Endothelial cell of umbilical vein (primary cell): ENCODE measurements at regions not wholly inside any gene's neighbourhood (a gene's known extent, or its start where the extent isn't known, plus 50 kb on each side); places are given as distances from the start of the nearest gene placed in this dataset.

Experiments
- BruUV-seq: library from RNA; stranded (reverse); fragments of 400-500 nt; replicated peaks from 2 replicates; lab custom pipeline; 2021; lab: Mats Ljungman, UMichigan
- CTCF ChIA-PET: fragments of 300-600, 350-600 bp; sonication (Branson Sonifier 250); formaldehyde crosslinking; loops from one replicate; lab custom pipeline; 2021; ENCODE audit warnings: antibody characterized with exemption, inconsistent platforms; lab: Charles Lee
- POLR2A ChIA-PET: fragments of 300-600, 350-600 bp; sonication (Branson Sonifier 250); formaldehyde crosslinking; loops from one replicate; lab custom pipeline; 2021; ENCODE audit warnings: antibody characterized with exemption, inconsistent platforms; lab: Charles Lee
- DNase-seq: peaks from one replicate; pipeline ENCODE4 v3.0.0-alpha.2; 2011; ENCODE audit warnings: low read depth, low spot score
- FAIRE-seq: peaks from 2 replicates; lab custom pipeline; 2011; peaks lifted over from hg19 to GRCh38; lab: Jason Lieb, UNC
- H2AFZ ChIP-seq: 2 replicates; pipeline ENCODE4 v1.6.0; 2012; ENCODE audit warnings: low read depth, low read length, control low read depth, inconsistent platforms
- H3K27ac ChIP-seq: 2 replicates; pipeline ENCODE4 v1.5.1; 2011; ENCODE audit warnings: low read depth, mild to moderate bottlenecking, control low read depth, low read length, moderate library complexity; ENCODE audit not compliant: insufficient read depth
- H3K27me3 ChIP-seq, 2 experiments: 2 replicates each; pipeline versions ENCODE4 v1.6.0 to v1.6.1; 2011; ENCODE audit warnings: low read length in 2 of 2, mixed read lengths in 1 of 2; ENCODE audit not compliant: control insufficient read depth in 2 of 2, insufficient read depth in 2 of 2
- H3K36me3 ChIP-seq, 2 experiments: 2 replicates in 1 of 2; 3 replicates in 1 of 2; pipeline ENCODE4 v1.5.1; 2011; ENCODE audit warnings: low read length in 2 of 2, mild to moderate bottlenecking in 1 of 2, moderate library complexity in 1 of 2; ENCODE audit not compliant: control insufficient read depth in 2 of 2, insufficient read depth in 2 of 2; ENCODE audit errors: extremely low read depth in 1 of 2
- H3K4me1 ChIP-seq: 3 replicates; pipeline ENCODE4 v1.5.1; 2011; ENCODE audit warnings: mild to moderate bottlenecking, low read length; ENCODE audit not compliant: control insufficient read depth, insufficient read depth; ENCODE audit errors: extremely low read depth
- H3K4me2 ChIP-seq: 2 replicates; pipeline ENCODE4 v1.6.1; 2011; ENCODE audit warnings: low read length, control low read depth, mixed read lengths; ENCODE audit not compliant: insufficient read depth
- H3K4me3 ChIP-seq, 3 experiments: fragments of 200-600 bp in 1 of 3; sonication (generic), shearing (Covaris generic) in 1 of 3; replicated peaks in 1 of 3; 2 replicates each; pipeline ENCODE4 v1.5.1; 2011 to 2016; ENCODE audit warnings: control low read depth in 3 of 3, low read length in 3 of 3, mild to moderate bottlenecking in 2 of 3, inconsistent platforms in 1 of 3, low read depth in 1 of 3, moderate library complexity in 1 of 3; ENCODE audit not compliant: insufficient read depth in 1 of 3
- H3K79me2 ChIP-seq: 2 replicates; pipeline ENCODE4 v1.6.0; 2012; ENCODE audit warnings: low read length, inconsistent platforms; ENCODE audit not compliant: control insufficient read depth, insufficient read depth
- H3K9ac ChIP-seq: replicated peaks from 2 replicates; pipeline ENCODE3; 2011; ENCODE audit warnings: low read length, control low read depth; ENCODE audit not compliant: insufficient read depth; ENCODE audit errors: extremely low read depth
- H3K9me1 ChIP-seq: replicated peaks from 3 replicates; pipeline ENCODE4 v1.6.0; 2011; ENCODE audit warnings: mild to moderate bottlenecking, low read length; ENCODE audit not compliant: control insufficient read depth, insufficient read depth; ENCODE audit errors: extremely low read depth
- H3K9me3 ChIP-seq: replicated peaks from 2 replicates; pipeline ENCODE4 v1.5.1; 2012; ENCODE audit warnings: low read length, inconsistent platforms; ENCODE audit not compliant: control insufficient read depth, insufficient read depth
- H4K20me1 ChIP-seq: replicated peaks from 2 replicates; pipeline ENCODE3; 2011; ENCODE audit warnings: mild to moderate bottlenecking, low read length; ENCODE audit not compliant: control insufficient read depth, insufficient read depth; ENCODE audit errors: extremely low read depth
- EZH2 ChIP-seq: IDR thresholded peaks from 2 replicates; pipeline ENCODE4 v1.6.1; 2012; ENCODE audit warnings: borderline replicate concordance, low read depth, mild to moderate bottlenecking, moderate library complexity, low read length, inconsistent platforms; ENCODE audit not compliant: severe bottlenecking
- FOS ChIP-seq: IDR thresholded peaks from 2 replicates; pipeline ENCODE4 v1.6.1; 2011; ENCODE audit warnings: mild to moderate bottlenecking, low read length, moderate library complexity, borderline replicate concordance; ENCODE audit not compliant: insufficient read depth
- GATA2 ChIP-seq: IDR thresholded peaks from 2 replicates; pipeline ENCODE4 v1.7.0; 2011; ENCODE audit warnings: low read depth, mild to moderate bottlenecking, moderate library complexity, mixed read lengths, low read length; ENCODE audit not compliant: insufficient read length, insufficient read depth
- JUN ChIP-seq: IDR thresholded peaks from 2 replicates; pipeline ENCODE4 v1.6.1; 2011; ENCODE audit warnings: borderline replicate concordance, low read depth; ENCODE audit not compliant: insufficient read length, insufficient read depth
- MYC ChIP-seq: IDR thresholded peaks from one replicate; pipeline ENCODE4 v1.6.1; 2011; ENCODE audit warnings: mild to moderate bottlenecking, low read depth, low read length
- POLR2A ChIP-seq: IDR thresholded peaks from 2 replicates; pipeline ENCODE4 v1.6.1; 2012; ENCODE audit warnings: low read depth, mild to moderate bottlenecking, control low read depth, low read length
- POLR2AphosphoS5 ChIP-seq: IDR thresholded peaks from 2 replicates; pipeline ENCODE4 v1.6.1; 2012; ENCODE audit warnings: low read depth, mild to moderate bottlenecking, control low read depth, low read length, moderate library complexity; ENCODE audit not compliant: insufficient read depth
- dilution Hi-C: fragments of 300-500 bp; cut with MboI; formaldehyde crosslinking; loops from one replicate; pipeline ENCODE4 v1.15.0; 2019; ENCODE audit warnings: low sequenced_read_pairs; ENCODE audit not compliant: extremely low pct_ligation_motif_present
- intact Hi-C: fragments of 100-400 bp; cut with micrococcal nuclease; formaldehyde crosslinking; loops from one replicate; pipeline ENCODE4 v1.10.0; 2022
- TF ChIP-seq, protein P1 (sequence below): IDR thresholded peaks from 2 replicates; pipeline ENCODE4 v1.6.1; 2011; ENCODE audit not compliant: insufficient read depth, insufficient read length
- TF ChIP-seq, protein P2 (sequence below), 2 donors: IDR thresholded peaks; 1 replicate in 1 of 2; 2 replicates in 1 of 2; pipeline ENCODE4 v1.5.1; 2011; ENCODE audit warnings: low read length in 2 of 2, mild to moderate bottlenecking in 2 of 2, moderate library complexity in 2 of 2, control low read depth in 1 of 2, inconsistent platforms in 1 of 2, low read depth in 1 of 2; ENCODE audit not compliant: insufficient read depth in 1 of 2; ENCODE audit errors: extremely low read depth in 1 of 2

DNA sequence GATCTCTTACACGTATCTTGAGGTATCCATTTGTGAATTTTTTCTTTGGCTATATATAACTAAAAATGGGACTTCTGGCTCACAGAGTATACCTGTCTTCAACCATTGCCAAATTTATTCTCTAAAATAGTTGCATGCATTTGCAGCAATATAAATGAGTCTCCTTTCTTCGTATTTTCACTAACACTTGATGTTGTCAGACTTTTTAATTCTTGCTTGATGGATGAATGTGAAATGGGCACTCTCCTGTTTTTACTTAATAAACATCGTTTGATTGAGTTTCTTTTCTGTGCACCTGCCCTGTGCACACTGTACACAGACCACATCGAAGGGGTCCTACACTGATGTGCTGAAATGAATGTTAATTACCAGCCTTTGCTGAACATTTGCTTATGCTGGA is 121.8 kb downstream of the DDX1 start:
- CTCF ChIA-PET = no interaction called here
- no peaks in the 10 kb centered on the region for H4K20me1 ChIP-seq
- dilution Hi-C loops (no loop called here), intact Hi-C loops (no loop called here)
- TF ChIP-seq MYC = no peak
- TF ChIP-seq EZH2 = no peak
- TF ChIP-seq, protein P1, sequence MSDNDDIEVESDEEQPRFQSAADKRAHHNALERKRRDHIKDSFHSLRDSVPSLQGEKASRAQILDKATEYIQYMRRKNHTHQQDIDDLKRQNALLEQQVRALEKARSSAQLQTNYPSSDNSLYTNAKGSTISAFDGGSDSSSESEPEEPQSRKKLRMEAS = no peak
- TF ChIP-seq POLR2A = no peak
- no peak for TF ChIP-seq POLR2AphosphoS5
- no peak for TF ChIP-seq JUN
- TF ChIP-seq GATA2 = no peak
- TF ChIP-seq, protein P2, sequence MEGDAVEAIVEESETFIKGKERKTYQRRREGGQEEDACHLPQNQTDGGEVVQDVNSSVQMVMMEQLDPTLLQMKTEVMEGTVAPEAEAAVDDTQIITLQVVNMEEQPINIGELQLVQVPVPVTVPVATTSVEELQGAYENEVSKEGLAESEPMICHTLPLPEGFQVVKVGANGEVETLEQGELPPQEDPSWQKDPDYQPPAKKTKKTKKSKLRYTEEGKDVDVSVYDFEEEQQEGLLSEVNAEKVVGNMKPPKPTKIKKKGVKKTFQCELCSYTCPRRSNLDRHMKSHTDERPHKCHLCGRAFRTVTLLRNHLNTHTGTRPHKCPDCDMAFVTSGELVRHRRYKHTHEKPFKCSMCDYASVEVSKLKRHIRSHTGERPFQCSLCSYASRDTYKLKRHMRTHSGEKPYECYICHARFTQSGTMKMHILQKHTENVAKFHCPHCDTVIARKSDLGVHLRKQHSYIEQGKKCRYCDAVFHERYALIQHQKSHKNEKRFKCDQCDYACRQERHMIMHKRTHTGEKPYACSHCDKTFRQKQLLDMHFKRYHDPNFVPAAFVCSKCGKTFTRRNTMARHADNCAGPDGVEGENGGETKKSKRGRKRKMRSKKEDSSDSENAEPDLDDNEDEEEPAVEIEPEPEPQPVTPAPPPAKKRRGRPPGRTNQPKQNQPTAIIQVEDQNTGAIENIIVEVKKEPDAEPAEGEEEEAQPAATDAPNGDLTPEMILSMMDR (IDR thresholded peaks at IDR 0.05; ENCODE audit: extremely low read depth in 1 of 2, insufficient read depth in 1 of 2, low read depth in 1 of 2, low read length in 2 of 2) = no peak
- no peak for TF ChIP-seq FOS
- H3K36me3 ChIP-seq = no peaks in the 10 kb centered on the region
- no peak overlapping the region for H3K9ac ChIP-seq
- H3K27me3 ChIP-seq = no peaks in the 10 kb centered on the region
- no peak overlapping the region for H2AFZ ChIP-seq
- DNase-seq (no peak), FAIRE-seq (peak; percentile 43)
- no peaks in the 10 kb centered on the region for H3K79me2 ChIP-seq
- no peak overlapping the region for H3K4me2 ChIP-seq
- no peaks in the 10 kb centered on the region for H3K9me3 ChIP-seq
- POLR2A ChIA-PET = no interaction called here
- BruUV-seq = no TSS peak
- no peak overlapping the region for H3K4me3 ChIP-seq
- H3K9me1 ChIP-seq = no peaks in the 10 kb centered on the region
- no peak overlapping the region for H3K27ac ChIP-seq
- H3K4me1 ChIP-seq = peaks cover 18% of the 10 kb centered on the region
